C4-2B (cell line): ENCODE measurements at regions not wholly inside any gene's neighbourhood (a gene's known extent, or its start where the extent isn't known, plus 50 kb on each side); places are given as distances from the start of the nearest gene placed in this dataset.

ENCODE experiments used
- ZFX ChIP-seq: fragments of 450-650 bp; IDR thresholded peaks from 2 replicates; pipeline ENCODE4 v1.6.1; 2017
- TF ChIP-seq, protein P1 (sequence below): fragments of 450-650 bp; conservative IDR thresholded peaks from 2 replicates; pipeline ENCODE4 v1.5.1; 2017; ENCODE audit warnings: mild to moderate bottlenecking

GRCh38 chr21:38039841-38040240 lies 123.6 kb upstream of the KCNJ6 start:
- TF ChIP-seq, protein P1, sequence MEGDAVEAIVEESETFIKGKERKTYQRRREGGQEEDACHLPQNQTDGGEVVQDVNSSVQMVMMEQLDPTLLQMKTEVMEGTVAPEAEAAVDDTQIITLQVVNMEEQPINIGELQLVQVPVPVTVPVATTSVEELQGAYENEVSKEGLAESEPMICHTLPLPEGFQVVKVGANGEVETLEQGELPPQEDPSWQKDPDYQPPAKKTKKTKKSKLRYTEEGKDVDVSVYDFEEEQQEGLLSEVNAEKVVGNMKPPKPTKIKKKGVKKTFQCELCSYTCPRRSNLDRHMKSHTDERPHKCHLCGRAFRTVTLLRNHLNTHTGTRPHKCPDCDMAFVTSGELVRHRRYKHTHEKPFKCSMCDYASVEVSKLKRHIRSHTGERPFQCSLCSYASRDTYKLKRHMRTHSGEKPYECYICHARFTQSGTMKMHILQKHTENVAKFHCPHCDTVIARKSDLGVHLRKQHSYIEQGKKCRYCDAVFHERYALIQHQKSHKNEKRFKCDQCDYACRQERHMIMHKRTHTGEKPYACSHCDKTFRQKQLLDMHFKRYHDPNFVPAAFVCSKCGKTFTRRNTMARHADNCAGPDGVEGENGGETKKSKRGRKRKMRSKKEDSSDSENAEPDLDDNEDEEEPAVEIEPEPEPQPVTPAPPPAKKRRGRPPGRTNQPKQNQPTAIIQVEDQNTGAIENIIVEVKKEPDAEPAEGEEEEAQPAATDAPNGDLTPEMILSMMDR, result no peak
- no peak for TF ChIP-seq ZFX
